ENCODE measurements at regions not wholly inside any gene's neighbourhood (a gene's known extent, or its start where the extent isn't known, plus 50 kb on each side); places are given as distances from the start of the nearest gene placed in this dataset.

DNA sequence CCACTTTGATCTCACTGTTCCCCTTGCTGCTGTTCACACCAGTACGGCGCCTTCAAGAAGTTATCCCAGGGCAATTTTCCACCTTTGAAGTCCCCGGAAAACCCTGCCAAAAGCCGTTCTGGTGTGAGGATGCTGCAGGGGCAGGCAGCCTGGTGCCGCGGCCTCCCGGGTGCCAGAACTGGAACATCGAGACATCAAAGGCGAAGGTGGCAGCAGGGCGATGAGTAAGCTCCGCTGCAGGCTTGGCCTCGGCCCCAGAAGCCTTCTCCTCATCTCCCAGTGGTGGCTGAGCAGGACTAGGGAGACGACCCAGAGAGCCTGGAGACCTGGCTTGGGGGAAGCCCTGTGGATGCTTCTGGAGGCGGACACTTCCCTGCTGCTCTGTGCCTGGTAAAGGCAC lies 115.3 kb upstream of the MSX2 start:
- TF ChIP-seq, protein P1, sequence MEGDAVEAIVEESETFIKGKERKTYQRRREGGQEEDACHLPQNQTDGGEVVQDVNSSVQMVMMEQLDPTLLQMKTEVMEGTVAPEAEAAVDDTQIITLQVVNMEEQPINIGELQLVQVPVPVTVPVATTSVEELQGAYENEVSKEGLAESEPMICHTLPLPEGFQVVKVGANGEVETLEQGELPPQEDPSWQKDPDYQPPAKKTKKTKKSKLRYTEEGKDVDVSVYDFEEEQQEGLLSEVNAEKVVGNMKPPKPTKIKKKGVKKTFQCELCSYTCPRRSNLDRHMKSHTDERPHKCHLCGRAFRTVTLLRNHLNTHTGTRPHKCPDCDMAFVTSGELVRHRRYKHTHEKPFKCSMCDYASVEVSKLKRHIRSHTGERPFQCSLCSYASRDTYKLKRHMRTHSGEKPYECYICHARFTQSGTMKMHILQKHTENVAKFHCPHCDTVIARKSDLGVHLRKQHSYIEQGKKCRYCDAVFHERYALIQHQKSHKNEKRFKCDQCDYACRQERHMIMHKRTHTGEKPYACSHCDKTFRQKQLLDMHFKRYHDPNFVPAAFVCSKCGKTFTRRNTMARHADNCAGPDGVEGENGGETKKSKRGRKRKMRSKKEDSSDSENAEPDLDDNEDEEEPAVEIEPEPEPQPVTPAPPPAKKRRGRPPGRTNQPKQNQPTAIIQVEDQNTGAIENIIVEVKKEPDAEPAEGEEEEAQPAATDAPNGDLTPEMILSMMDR (IDR thresholded peaks at IDR 0.05): no peak
- TF ChIP-seq POLR2A (IDR thresholded peaks at IDR 0.05): no peak
